ENCODE measurements at regions not wholly inside any gene's neighbourhood (a gene's known extent, or its start where the extent isn't known, plus 50 kb on each side); places are given as distances from the start of the nearest gene placed in this dataset.
"Not testable (repeated sequence)": the region's sequence is repeated elsewhere in the genome, so short reads cannot be mapped to it uniquely, and the experiment has no call there.

- FAIRE-seq: no peak
- DNase-seq (ENCODE audit: insufficient read length, low spot score): no peak
These were observed 537.2 kb upstream of the TLE4 start for GRCh38 chr9:79034583-79034982.

DNA sequence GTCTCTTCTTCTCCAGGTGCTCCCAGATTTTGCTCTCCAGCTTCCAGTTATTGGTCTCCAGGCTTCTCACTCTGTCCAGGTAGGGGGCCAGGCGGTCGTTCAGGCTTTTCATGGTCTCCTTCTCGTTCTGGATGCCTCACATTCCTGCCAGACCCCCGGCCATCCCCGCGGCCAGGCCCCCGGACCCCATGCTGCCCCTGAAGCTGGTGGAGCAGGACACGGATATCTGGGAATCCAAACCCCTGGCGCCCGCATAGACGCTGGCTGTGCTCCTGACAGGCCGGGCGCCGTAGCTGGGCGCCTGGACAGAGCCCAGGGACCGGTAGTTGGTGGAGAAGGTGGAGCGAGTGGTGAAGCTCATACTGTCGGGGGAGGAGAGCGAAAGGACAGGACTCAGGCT is 534.4 kb upstream of the TLE4 start:
- no peak for DNase-seq (ENCODE audit: insufficient read length, low spot score)
- FAIRE-seq: no peak

DNA sequence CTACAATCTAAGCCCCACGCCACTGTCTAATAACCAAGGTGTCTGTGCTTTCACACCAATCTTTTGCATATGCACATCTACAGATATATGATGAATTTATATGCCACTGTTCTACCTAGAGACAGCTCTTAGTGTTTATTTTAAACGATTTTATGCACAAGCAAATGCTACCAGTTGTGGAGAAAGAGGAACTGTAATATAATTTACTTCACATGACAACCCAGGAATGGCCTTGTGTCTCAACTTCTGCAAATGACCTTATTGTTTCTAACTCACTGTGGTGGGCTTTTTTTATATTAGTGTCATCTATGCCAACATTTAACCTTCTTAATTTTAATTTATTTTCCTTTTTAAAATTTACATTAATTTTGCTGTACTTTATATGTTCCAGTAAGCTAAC is 531.1 kb upstream of the TLE4 start:
- no peak for DNase-seq (ENCODE audit: insufficient read length, low spot score)
- no peak for FAIRE-seq

GRCh38 chr9:79041266-79041665 is 530.5 kb upstream of the TLE4 start:
- DNase-seq (ENCODE audit: insufficient read length, low spot score): no peak
- FAIRE-seq: no peak

DNA sequence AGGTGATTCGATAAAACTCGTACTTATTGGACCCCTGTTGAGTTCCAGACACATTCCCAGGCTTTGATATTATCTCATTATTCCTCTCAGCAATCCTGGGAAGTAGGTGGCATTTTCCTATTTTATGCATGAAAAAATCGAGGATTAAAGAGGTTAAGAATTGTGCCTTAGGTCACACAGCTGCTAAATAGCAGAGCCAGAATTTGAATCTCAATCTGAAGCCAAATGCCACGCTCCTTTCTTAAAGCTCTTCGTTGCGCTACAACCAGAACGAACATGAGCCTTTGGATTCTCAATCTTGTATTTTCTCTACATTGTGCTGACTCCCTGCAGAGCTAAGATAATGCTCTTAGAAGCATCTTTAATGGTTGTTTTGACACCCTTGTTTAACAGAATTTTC is 527.8 kb upstream of the TLE4 start:
- FAIRE-seq: no peak

DNA sequence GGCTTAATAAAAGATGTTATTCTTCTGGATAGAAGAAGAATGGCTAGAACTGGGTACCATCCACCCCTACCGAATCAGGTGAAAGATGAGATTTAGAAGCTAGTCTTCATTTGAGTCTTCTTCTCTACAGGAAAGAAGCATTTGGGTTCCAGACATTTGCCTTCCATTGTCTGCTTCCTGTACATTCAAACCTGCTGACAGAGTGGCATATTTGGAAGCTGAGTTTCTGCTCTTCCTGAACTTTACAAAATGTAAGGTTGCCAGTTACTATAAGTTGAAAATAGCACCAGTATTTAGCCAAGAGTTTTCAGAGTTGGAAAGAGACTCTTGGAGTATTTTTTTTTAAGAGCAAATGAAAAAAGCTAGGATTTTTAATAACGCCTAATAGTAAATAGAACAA is 525.4 kb upstream of the TLE4 start:
- no peak for FAIRE-seq
- no peak for DNase-seq (ENCODE audit: insufficient read length, low spot score)

More for the DNA sequence above, 527.8 kb upstream of the TLE4 start:
- DNase-seq (ENCODE audit: insufficient read length, low spot score): no peak

- FAIRE-seq: no peak
These were observed 522.4 kb upstream of the TLE4 start for GRCh38 chr9:79049371-79049770.

DNA sequence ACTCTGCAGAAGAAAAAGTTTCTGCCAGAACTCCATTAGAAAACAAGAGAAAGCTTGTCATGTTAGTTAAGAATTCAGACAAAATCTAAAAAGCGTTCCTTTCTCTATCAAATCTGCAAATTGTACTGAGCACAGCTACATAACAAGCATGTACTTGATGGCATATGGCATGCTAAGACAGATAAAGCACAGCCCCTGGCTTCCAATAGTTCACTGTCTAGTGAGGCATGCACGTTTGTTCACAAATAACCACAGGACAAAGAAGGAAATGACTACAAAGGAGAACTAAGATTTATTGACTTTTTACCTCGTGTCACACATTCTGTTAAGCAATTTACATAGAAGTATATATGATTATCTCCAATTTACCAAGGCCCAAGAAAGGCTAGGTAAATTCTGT is 518.2 kb upstream of the TLE4 start:
- FAIRE-seq (no peak), DNase-seq (ENCODE audit: insufficient read length, low spot score) (no peak)

More at GRCh38 chr9:79049371-79049770, 522.4 kb upstream of the TLE4 start:
- DNase-seq (ENCODE audit: insufficient read length, low spot score): no peak

DNA sequence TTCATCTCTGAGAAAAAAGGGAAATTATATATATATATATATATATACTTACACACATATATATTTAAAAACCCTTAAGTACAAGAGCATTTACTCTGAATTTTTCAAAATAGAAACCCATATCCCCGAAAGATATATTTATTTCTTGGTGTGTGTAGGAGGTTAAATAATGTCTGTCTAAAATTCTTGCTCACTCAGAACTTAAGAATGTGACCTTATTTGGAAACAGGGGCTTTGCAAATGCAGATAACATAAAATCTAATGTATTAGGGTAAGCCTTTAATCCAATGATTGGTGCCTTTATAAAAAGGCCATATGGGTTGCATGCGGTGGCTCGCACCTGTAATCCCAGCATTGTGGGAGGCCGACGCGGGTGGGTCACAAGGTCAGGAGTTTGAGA is 517.3 kb upstream of the TLE4 start:
- no peak for DNase-seq (ENCODE audit: insufficient read length, low spot score)
- FAIRE-seq: no peak

DNA sequence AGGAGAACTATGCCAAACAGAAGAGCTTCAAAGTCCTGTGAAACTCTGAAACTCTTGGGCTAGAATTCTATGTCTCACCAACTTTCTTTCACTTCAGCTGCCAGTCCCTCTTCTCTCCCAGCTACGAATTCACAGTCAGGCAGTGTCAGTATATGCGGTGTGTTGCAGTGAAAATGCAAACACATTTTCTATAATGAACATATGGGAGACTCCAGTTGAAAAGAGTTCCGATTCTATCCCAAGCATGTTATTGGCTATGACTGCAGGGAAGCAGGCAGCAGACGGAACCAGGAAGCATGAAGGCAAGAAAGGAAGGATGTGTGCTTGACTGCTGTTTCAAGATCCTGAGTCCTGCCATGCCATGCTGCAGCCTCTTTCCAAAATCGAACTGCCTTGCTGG is 515.7 kb upstream of the TLE4 start:
- no peak for DNase-seq (ENCODE audit: insufficient read length, low spot score)
- no peak for FAIRE-seq

DNA sequence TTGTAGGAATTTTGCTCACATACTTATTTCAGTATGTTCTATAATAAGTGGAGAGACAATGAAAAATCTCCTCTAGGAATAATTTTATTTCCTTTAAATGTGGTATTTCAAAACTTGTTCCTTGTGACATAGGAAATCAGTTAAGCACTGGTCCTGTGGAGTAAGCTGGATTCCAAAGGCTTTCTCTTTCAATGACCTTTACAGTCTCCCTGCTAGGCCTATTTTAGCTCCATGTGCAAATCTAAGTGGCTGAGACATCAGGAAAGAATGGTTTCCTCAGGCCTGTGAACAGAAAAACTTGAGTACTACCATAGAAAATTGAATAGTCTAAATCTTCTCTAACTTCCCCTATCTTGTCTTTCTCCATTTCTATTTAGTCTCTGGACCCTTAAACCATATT is 514.2 kb upstream of the TLE4 start:
- FAIRE-seq: no peak
- DNase-seq (ENCODE audit: insufficient read length, low spot score): no peak

- DNase-seq (ENCODE audit: insufficient read length, low spot score): no peak
- FAIRE-seq: no peak
These were observed 511.0 kb upstream of the TLE4 start for GRCh38 chr9:79060766-79061165.

- peak; percentile 29 for DNase-seq (ENCODE audit: insufficient read length, low spot score)
- FAIRE-seq: no peak
These were observed 509.8 kb upstream of the TLE4 start for GRCh38 chr9:79061752-79062616.

DNA sequence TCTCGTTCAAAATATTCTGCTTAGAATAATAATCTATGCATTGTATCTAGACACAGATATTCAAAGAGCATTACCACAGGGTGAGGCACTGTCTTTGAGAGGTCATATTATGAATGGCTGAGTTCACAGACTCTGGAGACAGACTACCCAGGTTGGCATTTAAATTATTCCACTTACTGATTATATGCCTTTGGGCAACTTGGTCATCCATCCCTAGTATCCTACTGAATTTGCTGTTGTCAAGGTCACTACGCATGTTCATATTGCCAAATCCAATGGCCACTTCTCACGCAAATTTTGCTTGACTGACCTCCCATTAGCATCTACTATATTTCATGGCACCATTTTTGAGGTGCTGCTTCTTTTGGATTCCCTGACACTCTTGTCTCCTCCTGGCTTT is 498.6 kb upstream of the TLE4 start:
- DNase-seq (ENCODE audit: insufficient read length, low spot score) (no peak), FAIRE-seq (no peak)

- DNase-seq (ENCODE audit: insufficient read length, low spot score): no peak
- no peak for FAIRE-seq
These were observed 491.2 kb upstream of the TLE4 start for GRCh38 chr9:79080536-79080935.

GRCh38 chr9:79083621-79084020 is 488.1 kb upstream of the TLE4 start:
- DNase-seq (ENCODE audit: insufficient read length, low spot score) (no peak), FAIRE-seq (no peak)

DNA sequence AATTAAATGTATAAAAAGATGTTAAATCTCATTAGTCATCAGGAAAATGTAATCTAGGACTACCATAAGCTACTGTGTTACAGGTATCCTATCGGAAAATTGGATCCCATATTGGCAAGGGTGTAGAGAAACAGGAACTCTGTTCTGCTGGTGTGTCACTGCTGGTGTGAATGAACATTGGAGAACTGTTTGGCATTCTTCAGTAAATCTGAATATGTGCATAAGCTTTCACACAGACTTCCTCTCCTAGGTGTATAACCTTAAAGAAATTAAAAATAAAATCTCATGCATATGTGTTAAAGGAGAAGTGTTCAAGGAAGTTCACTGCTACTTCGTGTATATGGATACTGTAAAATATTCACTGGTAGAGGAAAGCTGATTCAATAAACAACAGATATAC is 484.6 kb upstream of the TLE4 start:
- FAIRE-seq (no peak), DNase-seq (ENCODE audit: insufficient read length, low spot score) (no peak)

- FAIRE-seq: no peak
- no peak for DNase-seq (ENCODE audit: insufficient read length, low spot score)
These were observed 482.7 kb upstream of the TLE4 start for GRCh38 chr9:79089054-79089560.

DNA sequence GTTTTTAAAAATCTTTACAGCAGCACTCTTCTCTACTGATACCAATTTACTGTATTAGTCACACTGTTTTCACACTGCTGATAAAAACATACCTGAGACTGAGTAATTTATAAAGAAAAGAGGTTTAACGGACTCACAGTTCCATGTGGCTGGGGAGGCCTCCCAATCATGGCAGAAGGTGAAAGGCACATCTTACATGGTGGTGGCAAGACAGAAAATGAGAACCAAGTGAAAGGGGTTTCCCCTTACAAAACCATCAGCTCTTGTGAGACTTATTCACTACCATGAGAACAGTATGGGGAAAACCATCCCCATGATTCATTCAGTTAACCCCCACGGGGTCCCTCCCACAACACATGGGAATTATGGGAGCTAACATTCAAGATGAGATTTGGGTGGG is 481.9 kb upstream of the TLE4 start:
- FAIRE-seq; DNase-seq (ENCODE audit: insufficient read length, low spot score): not testable (repeated sequence)

- FAIRE-seq; DNase-seq (ENCODE audit: insufficient read length, low spot score): not testable (repeated sequence)
These were observed 468.5 kb upstream of the TLE4 start for GRCh38 chr9:79103257-79103656.

- DNase-seq (ENCODE audit: insufficient read length, low spot score) (no peak), FAIRE-seq (no peak)
These were observed 467.5 kb upstream of the TLE4 start for GRCh38 chr9:79104216-79104615.

GRCh38 chr9:79104951-79105350 is 466.8 kb upstream of the TLE4 start:
- DNase-seq (ENCODE audit: insufficient read length, low spot score) (no peak), FAIRE-seq (no peak)

Data from HTR-8/SVneo (cell line).